GM19239 (cell line): ENCODE measurements at regions not wholly inside any gene's neighbourhood (a gene's known extent, or its start where the extent isn't known, plus 50 kb on each side); places are given as distances from the start of the nearest gene placed in this dataset.

Experiments used
- DNase-seq: peaks from one replicate; pipeline ENCODE4 v3.0.0; 2011; ENCODE audit warnings: low spot score; ENCODE audit not compliant: insufficient read length
- FAIRE-seq: peaks from 2 replicates; lab custom pipeline; 2011; peaks lifted over from hg19 to GRCh38; lab: Jason Lieb, UNC

GRCh38 chr20:11108102-11108810 lies 434.5 kb upstream of the JAG1 start:
- FAIRE-seq (no peak), DNase-seq (no peak)

DNA sequence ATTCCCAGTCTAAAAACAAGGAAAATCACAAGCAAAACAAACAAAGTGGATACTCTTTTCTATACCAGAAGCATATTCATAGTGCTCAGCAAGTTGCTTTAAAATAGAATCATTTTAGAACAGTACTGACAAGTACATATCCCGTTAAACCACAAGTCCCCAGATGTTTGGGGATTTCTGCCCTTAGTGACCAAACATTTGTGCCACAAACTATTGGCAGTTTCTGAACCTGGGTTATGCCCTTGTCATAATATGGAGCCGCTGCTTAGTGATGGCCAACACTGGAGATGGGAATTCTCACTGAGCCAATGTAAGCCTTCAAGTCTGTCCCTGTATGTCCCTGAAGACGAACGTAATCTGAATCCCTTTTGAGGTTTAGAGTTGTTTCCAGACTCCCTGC lies 436.7 kb upstream of the JAG1 start:
- FAIRE-seq = no peak

DNA sequence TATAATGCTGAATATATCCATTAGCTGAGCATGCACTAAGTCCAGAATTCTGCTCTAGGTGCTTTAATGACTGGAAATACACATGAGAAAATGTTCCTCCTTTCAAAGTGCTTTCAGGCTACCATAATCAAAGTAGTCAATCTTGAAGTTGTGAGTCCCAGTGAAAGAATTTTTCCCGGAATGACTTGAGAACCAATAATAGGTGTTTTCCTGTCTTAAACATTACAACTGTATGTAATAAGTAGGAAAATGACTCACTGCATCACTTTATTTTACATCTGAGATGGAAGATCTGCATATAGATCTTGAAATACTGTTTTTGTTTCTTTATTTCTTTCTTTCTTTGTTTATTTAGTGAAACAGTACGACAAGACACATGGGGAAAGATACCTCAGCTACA lies 437.4 kb upstream of the JAG1 start:
- no peak for DNase-seq
- no peak for FAIRE-seq

More for the DNA sequence above, 436.7 kb upstream of the JAG1 start:
- DNase-seq = no peak

DNA sequence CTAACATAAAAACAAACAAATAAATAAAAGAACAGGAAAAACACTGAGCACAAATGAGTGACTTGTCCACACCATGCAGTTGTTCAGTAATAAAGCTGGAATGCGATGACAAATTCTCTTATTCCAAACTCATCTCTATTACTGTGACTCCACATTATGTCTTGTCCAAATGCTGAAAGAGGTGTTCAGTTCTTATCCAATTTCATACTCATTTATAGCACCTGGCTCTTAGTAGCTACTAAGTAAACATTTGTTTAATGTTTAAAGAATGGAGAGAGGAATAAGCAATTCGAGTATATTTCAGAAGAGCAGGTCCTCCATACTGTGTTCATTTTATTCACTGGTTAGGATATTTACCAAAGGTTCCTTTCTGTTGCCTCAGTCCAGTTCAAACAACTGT lies 439.0 kb upstream of the JAG1 start:
- FAIRE-seq = no peak
- DNase-seq = no peak

GRCh38 chr20:11114382-11114781 lies 440.6 kb upstream of the JAG1 start:
- FAIRE-seq (no peak), DNase-seq (no peak)

DNA sequence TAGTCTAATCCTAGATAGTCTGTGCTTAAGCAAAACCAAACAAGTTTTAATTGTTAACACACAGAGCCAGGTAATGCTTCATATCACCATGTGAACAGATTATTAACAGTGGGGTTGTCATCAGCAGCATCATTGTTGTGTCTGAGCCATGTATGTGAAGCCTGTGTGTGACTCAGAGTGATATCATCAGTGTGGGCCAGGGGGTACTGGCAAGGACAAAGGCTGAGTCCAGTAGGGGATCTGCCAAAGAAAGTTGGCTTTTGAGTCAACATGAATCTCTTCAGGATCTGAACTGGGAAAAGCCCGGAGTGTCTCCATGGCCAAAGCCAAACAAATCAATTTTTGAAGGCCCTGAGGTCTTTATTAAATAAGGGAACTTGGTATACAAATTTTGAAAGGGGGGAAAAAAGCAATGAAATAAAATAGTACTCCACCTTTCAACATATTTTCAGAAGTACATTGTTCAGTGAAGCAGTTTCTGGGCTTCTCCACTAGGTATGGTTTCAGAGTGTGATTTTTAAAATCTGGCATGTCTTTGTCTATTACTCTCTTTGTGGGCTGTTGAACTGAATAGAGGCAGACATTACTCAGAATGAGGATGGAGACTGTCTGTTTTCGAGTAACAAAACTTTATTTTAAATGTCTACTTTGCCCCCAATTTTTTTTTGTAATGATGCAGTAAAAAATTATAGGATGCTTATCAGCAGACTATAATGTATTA lies 444.2 kb upstream of the JAG1 start:
- DNase-seq (no peak), FAIRE-seq (no peak)

- DNase-seq (no peak), FAIRE-seq (no peak)
Measured at GRCh38 chr20:11118802-11119380, 445.1 kb upstream of the JAG1 start.

- DNase-seq = no peak
- no peak for FAIRE-seq
Measured at GRCh38 chr20:11119573-11119972, 445.8 kb upstream of the JAG1 start.

- no peak for FAIRE-seq
- no peak for DNase-seq
Measured at GRCh38 chr20:11120431-11120830, 446.6 kb upstream of the JAG1 start.

- FAIRE-seq = no peak
- DNase-seq = no peak
Measured at GRCh38 chr20:11124849-11125505, 451.2 kb upstream of the JAG1 start.

GRCh38 chr20:11128220-11128718 lies 454.5 kb upstream of the JAG1 start:
- FAIRE-seq (no peak), DNase-seq (no peak)

GRCh38 chr20:11128721-11129120 lies 454.9 kb upstream of the JAG1 start:
- FAIRE-seq = no peak

GRCh38 chr20:11130554-11131166 lies 456.9 kb upstream of the JAG1 start:
- DNase-seq (no peak), FAIRE-seq (no peak)

More at GRCh38 chr20:11128721-11129120, 454.9 kb upstream of the JAG1 start:
- DNase-seq = no peak

DNA sequence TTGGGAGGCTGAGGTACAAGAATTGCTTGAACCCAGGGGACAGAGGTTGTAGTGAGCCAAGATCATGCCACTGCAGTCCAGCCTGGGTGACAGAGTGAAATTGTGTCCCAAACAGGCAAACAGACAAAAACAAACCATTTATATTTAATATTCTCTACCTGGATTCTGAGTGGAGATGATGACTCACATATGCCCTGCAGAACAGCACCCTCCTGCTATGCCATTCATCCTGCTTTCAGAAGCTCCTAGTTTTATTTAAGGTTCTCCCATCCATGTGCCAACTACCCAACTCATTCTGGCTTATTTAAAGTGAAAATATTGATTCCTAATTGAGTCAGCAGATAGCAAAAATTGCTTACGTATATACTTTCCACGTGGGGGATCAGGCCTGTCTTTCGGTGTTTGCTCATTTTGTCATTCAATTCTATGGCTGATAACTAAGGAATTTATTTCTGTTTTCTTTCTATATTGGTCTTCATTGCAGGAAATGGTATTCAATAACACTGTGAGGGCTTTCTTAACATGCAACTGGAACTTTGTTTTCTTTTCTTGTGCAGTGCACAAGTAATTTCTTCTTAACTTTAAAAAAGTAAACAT lies 459.1 kb upstream of the JAG1 start:
- FAIRE-seq = no peak
- no peak for DNase-seq

DNA sequence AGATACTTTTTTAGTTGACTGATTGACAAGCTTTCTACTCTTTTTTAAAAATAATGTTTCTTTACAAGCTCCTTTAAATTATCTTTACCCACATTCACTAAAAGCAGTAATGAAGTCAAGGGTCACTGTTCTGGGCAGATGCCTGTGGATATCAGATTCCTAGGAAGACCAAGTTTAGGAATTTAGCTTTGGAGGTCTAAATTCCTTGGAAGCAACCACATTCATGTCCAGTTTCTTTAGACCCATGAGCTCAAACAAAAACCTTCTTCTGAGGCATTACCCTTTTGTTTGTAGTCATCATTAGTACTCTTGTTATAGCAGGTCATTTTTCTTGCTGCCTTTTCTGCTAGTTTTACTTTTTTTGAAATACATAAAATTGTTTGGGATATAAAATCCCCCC lies 462.9 kb upstream of the JAG1 start:
- DNase-seq (no peak), FAIRE-seq (no peak)

GRCh38 chr20:11137688-11138087 lies 463.9 kb upstream of the JAG1 start:
- FAIRE-seq (no peak), DNase-seq (no peak)

DNA sequence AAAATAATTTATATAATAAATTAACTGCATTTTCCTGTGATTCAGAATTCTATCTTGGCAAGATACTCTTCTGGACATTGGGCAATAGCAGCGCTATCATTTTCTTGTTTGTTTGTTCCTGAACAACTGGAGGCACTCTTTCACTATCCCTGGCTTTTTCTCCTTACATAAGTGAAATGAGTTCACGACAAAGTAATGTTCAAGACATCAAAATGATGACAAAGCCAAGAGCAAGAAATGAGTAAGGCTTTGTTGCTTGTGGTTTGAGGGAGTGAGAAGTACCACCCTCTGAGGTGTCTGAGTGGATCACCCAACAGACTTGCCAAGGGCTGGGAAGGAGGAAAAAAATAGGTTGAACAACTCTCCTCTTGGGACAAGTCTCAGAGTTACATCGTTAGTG lies 466.6 kb upstream of the JAG1 start:
- DNase-seq = no peak
- FAIRE-seq = no peak

DNA sequence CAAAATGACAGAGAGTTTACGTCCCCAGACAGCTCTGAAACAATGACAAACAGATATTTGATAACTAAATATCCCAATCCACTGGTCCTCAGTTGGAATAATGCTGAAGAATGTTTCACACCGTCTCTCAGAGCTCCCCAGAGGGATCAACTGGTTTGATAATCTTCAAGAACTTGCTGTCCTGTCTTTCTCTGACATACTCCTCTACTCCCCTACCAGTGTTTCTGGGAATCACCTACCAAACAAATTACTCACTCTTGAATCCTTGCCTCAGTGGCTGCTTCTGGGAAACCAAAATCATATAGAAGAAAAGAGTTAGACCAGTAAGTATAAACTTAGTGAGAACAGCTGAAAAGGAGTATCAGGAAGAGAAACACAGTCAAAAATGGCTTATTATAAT lies 469.7 kb upstream of the JAG1 start:
- DNase-seq (no peak), FAIRE-seq (no peak)

DNA sequence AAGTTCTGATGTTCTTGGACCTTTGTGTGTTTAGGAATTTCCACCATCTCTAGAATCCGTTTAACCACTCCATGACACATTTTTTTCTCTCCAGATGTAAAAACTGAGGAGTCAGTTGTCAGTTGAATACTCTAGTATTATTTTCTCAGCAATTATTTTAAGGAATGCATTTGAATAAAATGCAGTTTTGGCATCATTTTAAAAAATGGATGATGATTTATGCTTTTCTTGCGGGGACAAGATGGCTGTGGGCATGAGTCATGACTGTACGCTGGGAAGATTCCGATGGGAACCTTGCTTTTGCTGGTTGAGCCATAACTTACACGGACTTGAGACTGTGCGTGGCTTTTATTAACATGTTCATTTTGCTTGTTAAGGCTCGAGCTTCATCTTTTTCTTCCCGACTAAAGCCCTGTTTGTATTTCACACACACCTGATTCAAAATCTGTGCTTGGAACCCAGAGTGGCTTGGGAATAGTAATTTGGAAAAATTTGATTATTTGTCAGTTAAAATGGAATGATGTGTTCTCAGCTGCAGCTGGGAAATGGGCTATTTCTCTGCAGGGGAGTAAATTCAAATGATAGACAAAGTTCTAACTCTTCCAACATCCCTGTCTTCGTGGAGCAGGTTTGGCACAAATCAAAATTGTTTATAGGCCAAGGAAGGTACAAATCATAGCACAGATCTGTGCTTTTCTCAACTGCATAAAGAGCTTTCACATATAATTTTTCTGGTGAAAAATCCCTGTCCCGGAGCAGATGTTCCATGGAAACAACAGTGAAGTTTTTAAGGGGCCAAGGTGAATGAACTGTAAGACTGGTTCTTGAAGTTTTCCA lies 470.5 kb upstream of the JAG1 start:
- DNase-seq (no peak), FAIRE-seq (no peak)
